ENCODE measurements at regions not wholly inside any gene's neighbourhood (a gene's known extent, or its start where the extent isn't known, plus 50 kb on each side); places are given as distances from the start of the nearest gene placed in this dataset.

- no peak for TF ChIP-seq CTCF (conservative IDR thresholded peaks at IDR 0.05 in 1 of 2, IDR thresholded peaks at IDR 0.05 in 1 of 2; ENCODE audit: low read depth in 1 of 2, low read length in 2 of 2)
- TF ChIP-seq EZH2 (IDR thresholded peaks at IDR 0.05; ENCODE audit: low read length, missing control alignments) = no peak
These were observed 186.1 kb downstream of the TJP1 start for GRCh38 chr15:29636140-29636539.

Measured in fibroblast of lung (primary cell).